ENCODE measurements at regions not wholly inside any gene's neighbourhood (a gene's known extent, or its start where the extent isn't known, plus 50 kb on each side); places are given as distances from the start of the nearest gene placed in this dataset.

DNA sequence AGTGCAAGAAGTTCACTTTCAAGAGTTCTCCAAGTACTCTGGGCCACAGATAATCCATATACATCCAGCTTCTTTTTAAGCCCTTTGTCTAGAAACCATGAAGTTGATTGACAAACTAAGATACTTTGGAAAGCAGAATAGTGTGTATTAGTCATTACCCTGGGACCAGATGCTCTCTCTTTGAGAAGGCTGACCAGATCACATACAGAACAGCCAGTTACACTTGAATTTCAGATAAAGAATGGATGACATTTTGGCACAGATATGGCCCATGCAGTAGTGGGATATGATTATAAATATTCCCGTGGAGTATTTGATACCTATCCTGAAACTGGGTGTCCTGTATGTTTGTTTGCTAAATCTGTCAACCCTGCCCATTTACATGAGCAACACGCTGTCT is 414.2 kb downstream of the KLF5 start:
- Histone ChIP-seq H3K36me3 (no peaks in the 10 kb centered on the region), H3K9me3 (no peaks in the 10 kb centered on the region), H3K4me1 (ENCODE audit: control insufficient read depth in 1 of 2, low read depth in 2 of 2) (no peaks in the 10 kb centered on the region), H3K27me3 (replicated peaks; ENCODE audit: insufficient read depth) (no peaks in the 10 kb centered on the region), H3K27ac (no peak overlapping the region), H3K4me3 (no peak overlapping the region)
- no peak for DNase-seq (ENCODE audit: low spot score)
- TF ChIP-seq, protein P1, sequence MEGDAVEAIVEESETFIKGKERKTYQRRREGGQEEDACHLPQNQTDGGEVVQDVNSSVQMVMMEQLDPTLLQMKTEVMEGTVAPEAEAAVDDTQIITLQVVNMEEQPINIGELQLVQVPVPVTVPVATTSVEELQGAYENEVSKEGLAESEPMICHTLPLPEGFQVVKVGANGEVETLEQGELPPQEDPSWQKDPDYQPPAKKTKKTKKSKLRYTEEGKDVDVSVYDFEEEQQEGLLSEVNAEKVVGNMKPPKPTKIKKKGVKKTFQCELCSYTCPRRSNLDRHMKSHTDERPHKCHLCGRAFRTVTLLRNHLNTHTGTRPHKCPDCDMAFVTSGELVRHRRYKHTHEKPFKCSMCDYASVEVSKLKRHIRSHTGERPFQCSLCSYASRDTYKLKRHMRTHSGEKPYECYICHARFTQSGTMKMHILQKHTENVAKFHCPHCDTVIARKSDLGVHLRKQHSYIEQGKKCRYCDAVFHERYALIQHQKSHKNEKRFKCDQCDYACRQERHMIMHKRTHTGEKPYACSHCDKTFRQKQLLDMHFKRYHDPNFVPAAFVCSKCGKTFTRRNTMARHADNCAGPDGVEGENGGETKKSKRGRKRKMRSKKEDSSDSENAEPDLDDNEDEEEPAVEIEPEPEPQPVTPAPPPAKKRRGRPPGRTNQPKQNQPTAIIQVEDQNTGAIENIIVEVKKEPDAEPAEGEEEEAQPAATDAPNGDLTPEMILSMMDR (IDR thresholded peaks at IDR 0.05), result no peak
- ATAC-seq (ENCODE audit: insufficient number of reproducible peaks, low FRiP score, low read depth), result no peak

DNA sequence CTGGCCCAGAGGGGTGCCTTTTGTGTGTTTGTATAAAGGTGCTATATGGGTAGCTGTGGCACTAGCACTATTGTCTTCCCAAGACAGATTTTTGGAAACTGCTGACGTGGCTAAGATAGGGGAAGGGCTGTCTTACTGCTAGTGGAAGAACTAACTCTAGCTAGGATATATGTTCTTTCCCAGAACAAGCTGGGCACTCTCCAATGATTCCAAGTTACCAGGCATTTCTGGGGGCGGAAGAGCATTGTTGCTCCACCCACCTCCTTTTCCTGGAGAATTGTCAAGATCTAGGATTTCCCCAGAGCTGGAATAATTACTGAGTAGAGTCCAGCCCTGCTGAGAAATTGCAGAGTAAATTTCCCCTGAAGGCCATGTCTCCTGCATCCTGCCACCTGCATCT is 408.3 kb downstream of the KLF5 start:
- DNase-seq (ENCODE audit: low spot score), result no peak
- TF ChIP-seq, protein P1 (IDR thresholded peaks at IDR 0.05), result no peak
- Histone ChIP-seq H3K27me3 (replicated peaks; ENCODE audit: insufficient read depth) (no peaks in the 10 kb centered on the region), H3K4me3 (no peak overlapping the region), H3K9me3 (no peaks in the 10 kb centered on the region), H3K27ac (no peak overlapping the region), H3K36me3 (no peaks in the 10 kb centered on the region), H3K4me1 (ENCODE audit: control insufficient read depth in 1 of 2, low read depth in 2 of 2) (no peaks in the 10 kb centered on the region)
- ATAC-seq (ENCODE audit: insufficient number of reproducible peaks, low FRiP score, low read depth), result no peak

DNA sequence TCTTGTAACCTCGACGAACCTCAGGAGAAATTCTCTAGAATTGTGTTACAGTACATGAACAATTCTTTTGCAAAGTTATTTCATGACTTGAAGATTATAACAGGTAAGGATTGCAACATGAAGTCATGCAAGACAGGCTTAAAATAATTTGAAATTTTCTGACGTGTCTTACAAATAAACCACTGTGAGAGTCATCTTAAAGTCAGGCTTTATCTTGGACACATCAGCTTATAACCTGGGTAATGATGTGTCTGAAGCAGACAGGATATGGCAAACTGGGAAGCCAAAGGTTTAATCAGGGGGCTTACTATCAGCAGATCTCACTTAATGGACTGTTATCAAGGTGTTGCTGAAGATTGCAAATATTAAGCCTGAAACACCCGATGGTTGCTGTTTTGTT is 407.8 kb downstream of the KLF5 start:
- no peak for ATAC-seq (ENCODE audit: insufficient number of reproducible peaks, low FRiP score, low read depth)
- Histone ChIP-seq H3K27ac (no peak overlapping the region), H3K27me3 (replicated peaks; ENCODE audit: insufficient read depth) (no peaks in the 10 kb centered on the region), H3K4me1 (ENCODE audit: control insufficient read depth in 1 of 2, low read depth in 2 of 2) (no peaks in the 10 kb centered on the region), H3K4me3 (no peak overlapping the region), H3K36me3 (no peaks in the 10 kb centered on the region), H3K9me3 (no peaks in the 10 kb centered on the region)
- DNase-seq (ENCODE audit: low spot score), result no peak
- TF ChIP-seq, protein P1 (IDR thresholded peaks at IDR 0.05), result no peak

DNA sequence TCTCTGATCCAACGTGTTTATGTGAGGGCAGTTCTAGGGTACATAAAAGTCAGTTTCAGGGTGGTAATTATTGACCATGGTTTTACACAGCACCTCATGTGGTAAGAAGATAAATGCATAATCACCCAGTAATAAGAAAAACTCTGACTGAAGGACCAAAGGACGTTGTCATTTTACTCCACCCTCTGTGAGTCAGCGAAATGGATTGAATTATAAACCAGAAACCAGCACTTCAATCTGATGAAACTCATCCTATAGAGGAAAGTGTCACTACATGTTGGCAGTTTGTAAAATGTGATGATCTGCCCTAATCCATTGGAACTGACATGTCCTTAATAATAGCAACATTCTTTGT is 406.8 kb downstream of the KLF5 start:
- TF ChIP-seq, protein P1 (IDR thresholded peaks at IDR 0.05), result no peak
- Histone ChIP-seq H3K27me3 (replicated peaks; ENCODE audit: insufficient read depth) (no peaks in the 10 kb centered on the region), H3K4me3 (no peak overlapping the region), H3K36me3 (no peaks in the 10 kb centered on the region), H3K27ac (no peak overlapping the region), H3K4me1 (ENCODE audit: control insufficient read depth in 1 of 2, low read depth in 2 of 2) (no peaks in the 10 kb centered on the region), H3K9me3 (no peaks in the 10 kb centered on the region)
- ATAC-seq (ENCODE audit: insufficient number of reproducible peaks, low FRiP score, low read depth), result no peak
- DNase-seq (ENCODE audit: low spot score), result no peak

DNA sequence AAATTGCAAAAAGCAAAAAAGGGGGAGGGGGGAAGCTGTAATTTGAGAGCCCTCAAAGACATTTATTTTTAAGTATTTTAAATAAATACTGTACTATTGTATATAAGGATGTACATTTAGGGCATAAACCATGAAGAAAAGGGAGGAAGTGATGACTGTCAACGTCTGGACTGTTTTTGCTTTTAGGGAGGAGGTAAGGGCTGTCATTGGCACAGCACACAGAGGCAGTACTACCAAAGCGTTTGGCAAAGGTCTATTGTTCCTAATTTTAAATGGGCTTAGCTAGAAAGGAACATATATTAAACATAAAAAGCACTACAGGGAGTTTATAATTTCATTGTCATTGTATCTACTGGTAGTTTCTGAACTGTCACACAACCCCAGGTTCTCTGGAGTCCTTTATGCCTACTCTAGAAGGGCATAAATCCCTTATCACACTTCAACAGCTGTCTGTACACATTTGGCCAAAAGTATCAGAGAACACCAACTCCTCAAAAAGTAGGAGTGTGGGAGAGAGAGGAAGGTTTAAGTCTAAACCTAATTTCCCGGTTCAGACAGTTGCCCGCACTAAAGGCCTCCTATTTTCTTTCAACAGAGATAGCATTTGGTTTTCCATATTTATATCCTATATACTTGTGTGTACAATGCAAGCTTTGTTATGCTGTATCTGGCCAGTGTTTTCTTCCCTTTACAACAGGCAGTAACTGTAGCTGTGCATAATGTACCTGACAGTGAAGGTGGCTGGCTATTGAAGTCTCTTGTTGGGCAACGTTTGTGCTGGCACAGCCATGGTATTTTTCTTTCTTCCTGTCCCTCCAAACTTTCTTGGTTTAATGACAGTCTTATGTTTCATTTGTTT is 406.2 kb downstream of the KLF5 start:
- H3K4me3 ChIP-seq, result no peak overlapping the region
- H3K27ac ChIP-seq, result no peak overlapping the region
- no peaks in the 10 kb centered on the region for H3K4me1 ChIP-seq (ENCODE audit: control insufficient read depth in 1 of 2, low read depth in 2 of 2)
- no peak for DNase-seq (ENCODE audit: low spot score)
- TF ChIP-seq, protein P1 (IDR thresholded peaks at IDR 0.05), result no peak
- H3K36me3 ChIP-seq, result no peaks in the 10 kb centered on the region
- no peaks in the 10 kb centered on the region for H3K9me3 ChIP-seq
- ATAC-seq (ENCODE audit: insufficient number of reproducible peaks, low FRiP score, low read depth), result no peak
- no peaks in the 10 kb centered on the region for H3K27me3 ChIP-seq (replicated peaks; ENCODE audit: insufficient read depth)
